ENCODE measurements at regions not wholly inside any gene's neighbourhood (a gene's known extent, or its start where the extent isn't known, plus 50 kb on each side); places are given as distances from the start of the nearest gene placed in this dataset.

- no peaks in the 10 kb centered on the region for H3K4me1 ChIP-seq (ENCODE audit: control insufficient read depth in 4 of 4, insufficient read depth in 4 of 4, low read length in 3 of 4)
- H3K4me3 ChIP-seq (ENCODE audit: low read depth in 1 of 3, low read length in 3 of 3): no peak overlapping the region
- H3K27ac ChIP-seq (ENCODE audit: low read depth in 1 of 2, low read length in 2 of 2): no peak overlapping the region
- H3K9ac ChIP-seq (ENCODE audit: low read depth in 1 of 2, low read length in 2 of 2): no peak overlapping the region
- peaks cover 0 to 4% (median 0%) of the 10 kb centered on the region in 4 donors for H3K27me3 ChIP-seq (ENCODE audit: control insufficient read depth in 4 of 4, insufficient read depth in 4 of 4, low read length in 3 of 4)
- WGBS: 69% methylated on average over 3 of the region's 3 CpGs
- no peak for DNase-seq (ENCODE audit: low spot score)
- TF ChIP-seq, protein P1, sequence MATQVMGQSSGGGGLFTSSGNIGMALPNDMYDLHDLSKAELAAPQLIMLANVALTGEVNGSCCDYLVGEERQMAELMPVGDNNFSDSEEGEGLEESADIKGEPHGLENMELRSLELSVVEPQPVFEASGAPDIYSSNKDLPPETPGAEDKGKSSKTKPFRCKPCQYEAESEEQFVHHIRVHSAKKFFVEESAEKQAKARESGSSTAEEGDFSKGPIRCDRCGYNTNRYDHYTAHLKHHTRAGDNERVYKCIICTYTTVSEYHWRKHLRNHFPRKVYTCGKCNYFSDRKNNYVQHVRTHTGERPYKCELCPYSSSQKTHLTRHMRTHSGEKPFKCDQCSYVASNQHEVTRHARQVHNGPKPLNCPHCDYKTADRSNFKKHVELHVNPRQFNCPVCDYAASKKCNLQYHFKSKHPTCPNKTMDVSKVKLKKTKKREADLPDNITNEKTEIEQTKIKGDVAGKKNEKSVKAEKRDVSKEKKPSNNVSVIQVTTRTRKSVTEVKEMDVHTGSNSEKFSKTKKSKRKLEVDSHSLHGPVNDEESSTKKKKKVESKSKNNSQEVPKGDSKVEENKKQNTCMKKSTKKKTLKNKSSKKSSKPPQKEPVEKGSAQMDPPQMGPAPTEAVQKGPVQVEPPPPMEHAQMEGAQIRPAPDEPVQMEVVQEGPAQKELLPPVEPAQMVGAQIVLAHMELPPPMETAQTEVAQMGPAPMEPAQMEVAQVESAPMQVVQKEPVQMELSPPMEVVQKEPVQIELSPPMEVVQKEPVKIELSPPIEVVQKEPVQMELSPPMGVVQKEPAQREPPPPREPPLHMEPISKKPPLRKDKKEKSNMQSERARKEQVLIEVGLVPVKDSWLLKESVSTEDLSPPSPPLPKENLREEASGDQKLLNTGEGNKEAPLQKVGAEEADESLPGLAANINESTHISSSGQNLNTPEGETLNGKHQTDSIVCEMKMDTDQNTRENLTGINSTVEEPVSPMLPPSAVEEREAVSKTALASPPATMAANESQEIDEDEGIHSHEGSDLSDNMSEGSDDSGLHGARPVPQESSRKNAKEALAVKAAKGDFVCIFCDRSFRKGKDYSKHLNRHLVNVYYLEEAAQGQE (IDR thresholded peaks at IDR 0.05): no peak
- TF ChIP-seq FOXA1 (IDR thresholded peaks at IDR 0.05) (no peak), SP1 (IDR thresholded peaks at IDR 0.05) (no peak), HNF4G (IDR thresholded peaks at IDR 0.05) (no peak), YY1 (IDR thresholded peaks at IDR 0.05) (no peak), FOXA2 (IDR thresholded peaks at IDR 0.05) (no peak), TAF1 (conservative IDR thresholded peaks at IDR 0.05) (no peak), RAD21 (IDR thresholded peaks at IDR 0.05) (no peak), RXRA (IDR thresholded peaks at IDR 0.05) (no peak), JUND (IDR thresholded peaks at IDR 0.05) (no peak), MAX (IDR thresholded peaks at IDR 0.05) (no peak), ZBTB33 (IDR thresholded peaks at IDR 0.05) (no peak), NR2F2 (IDR thresholded peaks at IDR 0.05) (no peak), CTCF (IDR thresholded peaks at IDR 0.05; ENCODE audit: low read depth, low read length, missing input control) (no peak), GABPA (IDR thresholded peaks at IDR 0.05 in 1 of 2, conservative IDR thresholded peaks at IDR 0.05 in 1 of 2) (no peak), EGR1 (IDR thresholded peaks at IDR 0.05; ENCODE audit: low read depth in 2 of 2) (no peak), HNF4A (conservative IDR thresholded peaks at IDR 0.05) (no peak)
- TF ChIP-seq, protein P2, sequence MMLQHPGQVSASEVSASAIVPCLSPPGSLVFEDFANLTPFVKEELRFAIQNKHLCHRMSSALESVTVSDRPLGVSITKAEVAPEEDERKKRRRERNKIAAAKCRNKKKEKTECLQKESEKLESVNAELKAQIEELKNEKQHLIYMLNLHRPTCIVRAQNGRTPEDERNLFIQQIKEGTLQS (IDR thresholded peaks at IDR 0.05): no peak
- H3K9me3 ChIP-seq (ENCODE audit: control insufficient read depth in 4 of 4, low read length in 3 of 4): no peaks in the 10 kb centered on the region
- H3K36me3 ChIP-seq (ENCODE audit: control insufficient read depth in 4 of 4, insufficient read depth in 3 of 4, low read depth in 1 of 4, low read length in 3 of 4): no peaks in the 10 kb centered on the region
Observed at GRCh38 chr6:133606852-133607251, 282.1 kb upstream of the TCF21 start.
